ENCODE measurements at regions not wholly inside any gene's neighbourhood (a gene's known extent, or its start where the extent isn't known, plus 50 kb on each side); places are given as distances from the start of the nearest gene placed in this dataset.
A peak's percentile ranks its signal among the peaks of the same experiment; 100 is the strongest.

- TF ChIP-seq, protein P1, sequence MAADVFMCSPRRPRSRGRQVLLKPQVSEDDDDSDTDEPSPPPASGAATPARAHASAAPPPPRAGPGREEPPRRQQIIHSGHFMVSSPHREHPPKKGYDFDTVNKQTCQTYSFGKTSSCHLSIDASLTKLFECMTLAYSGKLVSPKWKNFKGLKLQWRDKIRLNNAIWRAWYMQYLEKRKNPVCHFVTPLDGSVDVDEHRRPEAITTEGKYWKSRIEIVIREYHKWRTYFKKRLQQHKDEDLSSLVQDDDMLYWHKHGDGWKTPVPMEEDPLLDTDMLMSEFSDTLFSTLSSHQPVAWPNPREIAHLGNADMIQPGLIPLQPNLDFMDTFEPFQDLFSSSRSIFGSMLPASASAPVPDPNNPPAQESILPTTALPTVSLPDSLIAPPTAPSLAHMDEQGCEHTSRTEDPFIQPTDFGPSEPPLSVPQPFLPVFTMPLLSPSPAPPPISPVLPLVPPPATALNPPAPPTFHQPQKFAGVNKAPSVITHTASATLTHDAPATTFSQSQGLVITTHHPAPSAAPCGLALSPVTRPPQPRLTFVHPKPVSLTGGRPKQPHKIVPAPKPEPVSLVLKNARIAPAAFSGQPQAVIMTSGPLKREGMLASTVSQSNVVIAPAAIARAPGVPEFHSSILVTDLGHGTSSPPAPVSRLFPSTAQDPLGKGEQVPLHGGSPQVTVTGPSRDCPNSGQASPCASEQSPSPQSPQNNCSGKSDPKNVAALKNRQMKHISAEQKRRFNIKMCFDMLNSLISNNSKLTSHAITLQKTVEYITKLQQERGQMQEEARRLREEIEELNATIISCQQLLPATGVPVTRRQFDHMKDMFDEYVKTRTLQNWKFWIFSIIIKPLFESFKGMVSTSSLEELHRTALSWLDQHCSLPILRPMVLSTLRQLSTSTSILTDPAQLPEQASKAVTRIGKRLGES (CRISPR knock-in tag; IDR thresholded peaks at IDR 0.05; ENCODE audit: borderline replicate concordance), result no peak
- TF ChIP-seq, protein P2, sequence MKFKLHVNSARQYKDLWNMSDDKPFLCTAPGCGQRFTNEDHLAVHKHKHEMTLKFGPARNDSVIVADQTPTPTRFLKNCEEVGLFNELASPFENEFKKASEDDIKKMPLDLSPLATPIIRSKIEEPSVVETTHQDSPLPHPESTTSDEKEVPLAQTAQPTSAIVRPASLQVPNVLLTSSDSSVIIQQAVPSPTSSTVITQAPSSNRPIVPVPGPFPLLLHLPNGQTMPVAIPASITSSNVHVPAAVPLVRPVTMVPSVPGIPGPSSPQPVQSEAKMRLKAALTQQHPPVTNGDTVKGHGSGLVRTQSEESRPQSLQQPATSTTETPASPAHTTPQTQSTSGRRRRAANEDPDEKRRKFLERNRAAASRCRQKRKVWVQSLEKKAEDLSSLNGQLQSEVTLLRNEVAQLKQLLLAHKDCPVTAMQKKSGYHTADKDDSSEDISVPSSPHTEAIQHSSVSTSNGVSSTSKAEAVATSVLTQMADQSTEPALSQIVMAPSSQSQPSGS (CRISPR knock-in tag; IDR thresholded peaks at IDR 0.05), result no peak
- TF ChIP-seq UBTF (CRISPR knock-in tag; IDR thresholded peaks at IDR 0.05) (no peak), ZNF703 (CRISPR knock-in tag; IDR thresholded peaks at IDR 0.05; ENCODE audit: borderline replicate concordance) (0 out of 2 replicates have a peak, but pooled peaks have one; percentile 3), ZNF615 (CRISPR knock-in tag; IDR thresholded peaks at IDR 0.05; ENCODE audit: borderline replicate concordance) (no peak), ZMYM3 (CRISPR knock-in tag; IDR thresholded peaks at IDR 0.05) (peak; percentile 79), CHD4 (IDR thresholded peaks at IDR 0.05; ENCODE audit: borderline replicate concordance, low read length) (0 out of 2 replicates have a peak, but pooled peaks have one; percentile 58), GLI4 (CRISPR knock-in tag; IDR thresholded peaks at IDR 0.05; ENCODE audit: borderline replicate concordance) (no peak), SMYD3 (CRISPR knock-in tag; IDR thresholded peaks at IDR 0.05) (no peak)
- TF ChIP-seq, protein P3, sequence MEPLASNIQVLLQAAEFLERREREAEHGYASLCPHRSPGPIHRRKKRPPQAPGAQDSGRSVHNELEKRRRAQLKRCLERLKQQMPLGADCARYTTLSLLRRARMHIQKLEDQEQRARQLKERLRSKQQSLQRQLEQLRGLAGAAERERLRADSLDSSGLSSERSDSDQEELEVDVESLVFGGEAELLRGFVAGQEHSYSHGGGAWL (CRISPR knock-in tag; IDR thresholded peaks at IDR 0.05), result no peak
These were observed 223.2 kb upstream of the GSE1 start (continued) for GRCh38 chr16:85389679-85390470.
